ENCODE measurements at regions not wholly inside any gene's neighbourhood (a gene's known extent, or its start where the extent isn't known, plus 50 kb on each side); places are given as distances from the start of the nearest gene placed in this dataset.

- TF ChIP-seq CTCF (IDR thresholded peaks at IDR 0.05) (no peak), POLR2A (IDR thresholded peaks at IDR 0.05) (no peak), POLR2AphosphoS5 (IDR thresholded peaks at IDR 0.05; ENCODE audit: insufficient read depth in 1 of 2, low read depth in 1 of 2) (no peak)
Observed at GRCh38 chr13:53198736-53199135, 170.1 kb downstream of the OLFM4 start.
